ENCODE measurements at regions not wholly inside any gene's neighbourhood (a gene's known extent, or its start where the extent isn't known, plus 50 kb on each side); places are given as distances from the start of the nearest gene placed in this dataset.

DNA sequence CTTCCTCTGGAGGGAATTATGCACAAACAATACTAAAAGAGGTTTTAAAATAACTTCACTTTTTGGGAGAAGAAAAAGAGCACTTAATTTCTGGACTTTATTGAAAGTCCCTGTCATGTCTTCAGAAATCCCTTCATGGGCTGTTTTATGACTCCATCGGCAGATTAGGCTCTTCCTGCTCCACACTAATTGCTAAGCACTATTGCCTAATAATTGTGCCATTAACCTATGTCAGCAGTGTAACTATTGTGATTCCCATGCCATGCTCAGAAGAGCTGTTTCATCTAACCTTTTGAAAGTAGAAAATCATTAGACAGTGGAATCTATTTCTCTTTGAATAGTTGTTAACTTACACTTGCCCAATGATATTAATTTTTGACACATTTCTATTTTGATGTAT lies 489.3 kb upstream of the RUNX1 start:
- TF ChIP-seq POLR2A (IDR thresholded peaks at IDR 0.05) (no peak), EP300 (IDR thresholded peaks at IDR 0.05) (no peak)

All from tibial nerve (tissue), 3 donors.